ENCODE measurements at regions not wholly inside any gene's neighbourhood (a gene's known extent, or its start where the extent isn't known, plus 50 kb on each side); places are given as distances from the start of the nearest gene placed in this dataset.

DNA sequence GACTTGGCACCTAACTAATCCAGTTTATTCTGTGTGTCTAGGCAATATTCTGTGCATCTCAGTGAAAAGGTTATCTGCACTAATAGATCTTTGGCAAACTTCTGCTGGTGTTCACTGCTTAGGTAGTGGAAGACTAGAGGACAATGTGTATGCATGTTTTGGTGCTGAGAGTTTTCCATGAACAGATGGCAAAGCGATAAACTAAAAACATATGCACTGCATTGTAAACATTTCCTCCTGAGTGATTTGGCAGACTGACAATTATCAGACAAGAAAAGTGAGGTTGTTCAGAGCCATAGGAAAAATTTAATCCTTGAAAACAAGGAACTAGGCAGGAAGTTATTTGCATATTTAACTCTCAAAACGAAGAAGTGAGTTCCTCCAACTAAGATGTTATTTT lies 400.4 kb downstream of the ATP23 start:
- TF ChIP-seq CTCF (IDR thresholded peaks at IDR 0.05; ENCODE audit: insufficient read depth, low read length, poor library complexity, severe bottlenecking): no peak
- no peak for TF ChIP-seq EZH2phosphoT487 (conservative IDR thresholded peaks at IDR 0.05; ENCODE audit: low read length)
